Lung (tissue), 11 donors: ENCODE measurements at regions not wholly inside any gene's neighbourhood (a gene's known extent, or its start where the extent isn't known, plus 50 kb on each side); places are given as distances from the start of the nearest gene placed in this dataset.
"Not testable (repeated sequence)": the region's sequence is repeated elsewhere in the genome, so short reads cannot be mapped to it uniquely, and the experiment has no call there.

ENCODE experiments used
- ATAC-seq: fragments of 200-7000 bp; cut with Tn5 transposase; one replicate; pipeline ENCODE4 v1.9.1; 2020; ENCODE audit warnings: moderate number of reproducible peaks; ENCODE audit not compliant: insufficient read depth, low FRiP score
- DNase-seq, 3 donors: peaks; one replicate each; pipeline ENCODE4 v3.0.0-alpha.2; 2013 to 2017
- H3K27ac ChIP-seq, 2 donors: one replicate each; pipeline ENCODE4 v1.5.1; 2013; ENCODE audit warnings: mild to moderate bottlenecking in 2 of 2, moderate library complexity in 2 of 2, control low read depth in 1 of 2, inconsistent platforms in 1 of 2, low read depth in 1 of 2, low read length in 1 of 2
- H3K27me3 ChIP-seq, 3 donors: one replicate each; pipeline ENCODE4 v1.5.1; 2013; ENCODE audit warnings: low read length in 2 of 3; ENCODE audit not compliant: control insufficient read depth in 3 of 3, insufficient read depth in 3 of 3
- H3K36me3 ChIP-seq, 4 donors: one replicate each; pipeline ENCODE4 v1.5.1; 2013; ENCODE audit warnings: low read length in 4 of 4, mild to moderate bottlenecking in 1 of 4, moderate library complexity in 1 of 4; ENCODE audit not compliant: control insufficient read depth in 4 of 4, insufficient read depth in 4 of 4
- H3K4me1 ChIP-seq, 5 donors: one replicate each; pipeline ENCODE4 v1.5.1; 2013; ENCODE audit warnings: low read length in 5 of 5, mild to moderate bottlenecking in 2 of 5, moderate library complexity in 1 of 5; ENCODE audit not compliant: control insufficient read depth in 5 of 5, insufficient read depth in 5 of 5
- H3K4me3 ChIP-seq: one replicate; pipeline ENCODE4 v1.5.1; 2013; ENCODE audit warnings: mild to moderate bottlenecking, control low read depth, moderate library complexity
- H3K9ac ChIP-seq, 2 donors: one replicate each; pipeline ENCODE4 v1.5.1; 2013; ENCODE audit warnings: low read length in 2 of 2, control low read depth in 1 of 2; ENCODE audit not compliant: insufficient read depth in 1 of 2
- H3K9me3 ChIP-seq, 4 donors: one replicate each; pipeline ENCODE4 v1.5.1; 2013; ENCODE audit warnings: low read length in 3 of 4, mild to moderate bottlenecking in 1 of 4, moderate library complexity in 1 of 4; ENCODE audit not compliant: control insufficient read depth in 4 of 4, insufficient read depth in 3 of 4
- CTCF ChIP-seq: IDR thresholded peaks from 2 replicates; pipeline ENCODE4 v1.5.1; 2012; ENCODE audit warnings: mild to moderate bottlenecking; ENCODE audit errors: control extremely low read depth, extremely low read depth
- WGBS, 2 donors: extraction: QIAGEN DNeasy Blood & Tissue Kit; methylation state at CpG; one replicate each; pipeline ENCODE4 v1.1.7; 2013; 5-methylcytosine and 5-hydroxymethylcytosine counted together
- donor health status: control.
- donor health status: control.
- donor health status: Bipolar disorder and iron deficiency.
- donor health status: healthy.
- donor health status: DM: yes; HTN: yes; CAD: no.

GRCh38 chr12:25705261-25705660 is 152.2 kb upstream of the LMNTD1 start:
- Histone ChIP-seq H3K4me1 (no peaks in the 10 kb centered on the region), H3K4me3 (no peak overlapping the region), H3K27ac (no peak overlapping the region), H3K9ac (no peak overlapping the region), H3K36me3 (no peaks in the 10 kb centered on the region), H3K9me3 (peaks cover 0 to 9% (median 3%) of the 10 kb centered on the region in 4 donors), H3K27me3 (no peaks in the 10 kb centered on the region)
- WGBS, 2 donors = 0% methylated on average over 1 of the region's 1 CpG
- DNase-seq = no peak
- no peak for ATAC-seq
- no peak for TF ChIP-seq CTCF

GRCh38 chr12:25706646-25707045 is 153.6 kb upstream of the LMNTD1 start:
- H3K9ac ChIP-seq, H3K4me3 ChIP-seq, H3K9me3 ChIP-seq, H3K27ac ChIP-seq, H3K36me3 ChIP-seq, H3K27me3 ChIP-seq, DNase-seq, H3K4me1 ChIP-seq, ATAC-seq: not testable (repeated sequence)

GRCh38 chr12:25707056-25707455 is 154.0 kb upstream of the LMNTD1 start:
- no peak overlapping the region for H3K27ac ChIP-seq
- ATAC-seq = no peak
- no peak for DNase-seq
- no peaks in the 10 kb centered on the region for H3K36me3 ChIP-seq
- H3K4me3 ChIP-seq = no peak overlapping the region
- no peak for TF ChIP-seq CTCF
- peaks cover 0 to 7% (median 3%) of the 10 kb centered on the region in 4 donors for H3K9me3 ChIP-seq
- no peak overlapping the region for H3K9ac ChIP-seq
- H3K27me3 ChIP-seq = no peaks in the 10 kb centered on the region
- no peaks in the 10 kb centered on the region for H3K4me1 ChIP-seq

- ATAC-seq (no peak), DNase-seq (no peak)
- peaks cover 0 to 7% (median 3%) of the 10 kb centered on the region in 4 donors for H3K9me3 ChIP-seq
- H3K27ac ChIP-seq = no peak overlapping the region
- peaks cover 0 to 2% (median 0%) of the 10 kb centered on the region in 5 donors for H3K4me1 ChIP-seq
- no peaks in the 10 kb centered on the region for H3K27me3 ChIP-seq
- no peak overlapping the region for H3K9ac ChIP-seq
- no peaks in the 10 kb centered on the region for H3K36me3 ChIP-seq
- 75 to 85% methylated on average over 2 of the region's 2 CpGs for WGBS, 2 donors
- no peak overlapping the region for H3K4me3 ChIP-seq
- TF ChIP-seq CTCF = no peak
Observed at GRCh38 chr12:25708661-25709060, 155.6 kb upstream of the LMNTD1 start.
